Endodermal cell (in vitro differentiated cells): ENCODE measurements at regions not wholly inside any gene's neighbourhood (a gene's known extent, or its start where the extent isn't known, plus 50 kb on each side); places are given as distances from the start of the nearest gene placed in this dataset.

Experiments
- DNase-seq: peaks from one replicate; pipeline ENCODE4 v3.0.0-alpha.2; 2017
- H3K27ac ChIP-seq: 2 replicates; pipeline ENCODE4 v1.5.1; 2013; ENCODE audit warnings: mild to moderate bottlenecking, low read depth, low read length, moderate library complexity
- H3K27me3 ChIP-seq: 2 replicates; pipeline ENCODE4 v1.6.1; 2013; ENCODE audit warnings: mild to moderate bottlenecking, low read length, moderate library complexity; ENCODE audit not compliant: insufficient read depth, control insufficient read depth, poor library complexity, severe bottlenecking
- H3K36me3 ChIP-seq: 2 replicates; pipeline ENCODE4 v1.7.0; 2013; ENCODE audit warnings: mild to moderate bottlenecking, low read length, moderate library complexity; ENCODE audit not compliant: control insufficient read depth, insufficient read depth
- H3K4me1 ChIP-seq: one replicate; pipeline ENCODE4 v1.7.0; 2013; ENCODE audit warnings: low read length; ENCODE audit not compliant: control insufficient read depth, insufficient read depth
- H3K4me3 ChIP-seq: 2 replicates; pipeline ENCODE4 v1.5.1; 2013; ENCODE audit warnings: mild to moderate bottlenecking, low read length, moderate library complexity
- H3K9ac ChIP-seq: 2 replicates; pipeline ENCODE4 v1.6.1; 2013; ENCODE audit warnings: mild to moderate bottlenecking, low read length, moderate library complexity; ENCODE audit not compliant: poor library complexity, severe bottlenecking; ENCODE audit errors: extremely low read depth
- H3K9me3 ChIP-seq: 2 replicates; pipeline ENCODE4 v1.6.1; 2013; ENCODE audit warnings: mild to moderate bottlenecking, low read length, moderate library complexity; ENCODE audit not compliant: control insufficient read depth
- H3K27ac Mint-ChIP-seq: 2 replicates; pipeline ENCODE4 v1.8.0; 2020; ENCODE audit warnings: mixed read lengths
- H3K27me3 Mint-ChIP-seq: 2 replicates; pipeline ENCODE4 v1.8.0; 2021; ENCODE audit warnings: mild to moderate bottlenecking, mixed read lengths; ENCODE audit not compliant: insufficient read depth
- H3K36me3 Mint-ChIP-seq: 2 replicates; pipeline ENCODE4 v1.8.0; 2020; ENCODE audit warnings: low read depth, mixed read lengths
- H3K4me1 Mint-ChIP-seq: 2 replicates; pipeline ENCODE4 v1.8.0; 2020; ENCODE audit warnings: mixed read lengths
- H3K4me3 Mint-ChIP-seq: 2 replicates; pipeline ENCODE4 v1.8.0; 2020; ENCODE audit warnings: mild to moderate bottlenecking, moderate library complexity, mixed read lengths
- H3K9me3 Mint-ChIP-seq: 2 replicates; pipeline ENCODE4 v1.8.0; 2020; ENCODE audit warnings: mild to moderate bottlenecking, mixed read lengths
- WGBS, 2 experiments: methylation state at CpG; one replicate each; pipeline versions ENCODE4 v1.1.5 to v1.1.7; 2013; ENCODE audit warnings: missing lambda C conversion rate in 2 of 2, mixed read lengths in 1 of 2; ENCODE audit not compliant: insufficient coverage in 1 of 2, insufficient read length in 1 of 2; 5-methylcytosine and 5-hydroxymethylcytosine counted together
- TF ChIP-seq, protein P1 (sequence below): fragments of 200-600 bp; sonication (generic); conservative IDR thresholded peaks from 2 replicates; pipeline ENCODE4 v1.5.0; 2021; ENCODE audit warnings: antibody characterized with exemption, mild to moderate bottlenecking

DNA sequence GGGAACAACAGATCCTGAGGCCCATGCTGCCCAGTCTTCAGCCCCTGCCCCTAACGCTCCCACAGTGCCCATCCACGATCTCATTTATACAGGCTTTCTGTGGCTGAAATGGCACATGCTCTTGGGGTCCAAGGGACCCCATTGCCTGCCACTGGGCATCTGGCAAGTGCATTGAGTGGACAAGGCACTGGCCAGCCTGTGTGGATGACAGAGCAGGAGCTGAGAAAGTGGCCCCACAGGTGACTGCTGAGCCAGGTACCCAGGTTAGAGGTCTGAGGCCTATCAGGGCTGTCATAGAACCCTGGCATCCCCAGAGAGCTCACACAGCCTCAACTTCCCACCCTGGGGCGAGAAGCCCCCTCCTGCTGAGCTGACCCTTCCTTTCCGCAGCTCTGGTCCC lies 86.0 kb upstream of the NXT1 start:
- DNase-seq, result no peak
- no peaks in the 10 kb centered on the region for H3K27me3 ChIP-seq
- 64 to 87% methylated on average over 2 to 4 of the region's 4 CpGs for WGBS, 2 experiments

DNA sequence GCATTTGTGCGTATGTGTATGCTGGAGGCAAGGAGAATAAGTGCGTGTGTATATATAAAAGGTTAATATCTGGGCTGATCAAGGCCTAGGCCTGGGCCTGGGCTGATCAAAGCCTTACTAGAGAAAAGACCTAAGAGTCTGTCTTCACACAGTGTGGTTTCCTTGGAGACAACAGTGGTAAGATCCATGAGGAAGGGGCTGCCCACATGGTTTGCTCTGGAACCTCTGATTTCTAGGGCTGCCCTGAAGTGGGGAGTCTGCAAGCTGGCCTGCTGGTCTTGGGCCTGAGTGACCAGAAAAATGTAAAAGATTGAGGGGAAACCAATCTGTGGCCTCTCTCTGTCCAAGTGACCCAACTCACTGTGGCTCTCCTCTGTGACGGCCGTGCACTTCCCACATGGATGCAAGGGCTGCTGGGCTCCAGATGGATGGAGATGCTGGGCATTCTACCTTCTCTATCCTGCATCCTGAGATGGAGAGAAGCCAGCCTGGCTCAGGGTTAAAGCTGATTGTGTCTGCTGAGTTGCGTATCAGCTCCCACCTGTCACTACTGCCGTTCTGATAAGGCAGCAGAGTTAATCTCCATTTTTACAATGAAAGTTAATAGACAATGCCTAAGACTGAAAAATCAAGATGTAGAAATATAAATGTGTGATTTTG lies 90.3 kb upstream of the NXT1 start:
- Histone ChIP-seq H3K4me3 (no peak overlapping the region), H3K9me3 (peaks cover 6% of the 10 kb centered on the region), H3K36me3 (no peaks in the 10 kb centered on the region), H3K27me3 (no peaks in the 10 kb centered on the region), H3K9ac (no peak overlapping the region), H3K27ac (no peak overlapping the region), H3K4me1 (peaks cover 8% of the 10 kb centered on the region)
- H3K27ac Mint-ChIP-seq, result no peak overlapping the region
- no peak for DNase-seq
- no peak overlapping the region for H3K4me3 Mint-ChIP-seq
- H3K36me3 Mint-ChIP-seq, result no peaks in the 10 kb centered on the region
- WGBS, 2 experiments, result 88% methylated on average over 5 to 6 of the region's 6 CpGs
- no peaks in the 10 kb centered on the region for H3K27me3 Mint-ChIP-seq
- H3K9me3 Mint-ChIP-seq, result peaks cover 4% of the 10 kb centered on the region
- H3K4me1 Mint-ChIP-seq, result peaks cover 28% of the 10 kb centered on the region
- TF ChIP-seq, protein P1, sequence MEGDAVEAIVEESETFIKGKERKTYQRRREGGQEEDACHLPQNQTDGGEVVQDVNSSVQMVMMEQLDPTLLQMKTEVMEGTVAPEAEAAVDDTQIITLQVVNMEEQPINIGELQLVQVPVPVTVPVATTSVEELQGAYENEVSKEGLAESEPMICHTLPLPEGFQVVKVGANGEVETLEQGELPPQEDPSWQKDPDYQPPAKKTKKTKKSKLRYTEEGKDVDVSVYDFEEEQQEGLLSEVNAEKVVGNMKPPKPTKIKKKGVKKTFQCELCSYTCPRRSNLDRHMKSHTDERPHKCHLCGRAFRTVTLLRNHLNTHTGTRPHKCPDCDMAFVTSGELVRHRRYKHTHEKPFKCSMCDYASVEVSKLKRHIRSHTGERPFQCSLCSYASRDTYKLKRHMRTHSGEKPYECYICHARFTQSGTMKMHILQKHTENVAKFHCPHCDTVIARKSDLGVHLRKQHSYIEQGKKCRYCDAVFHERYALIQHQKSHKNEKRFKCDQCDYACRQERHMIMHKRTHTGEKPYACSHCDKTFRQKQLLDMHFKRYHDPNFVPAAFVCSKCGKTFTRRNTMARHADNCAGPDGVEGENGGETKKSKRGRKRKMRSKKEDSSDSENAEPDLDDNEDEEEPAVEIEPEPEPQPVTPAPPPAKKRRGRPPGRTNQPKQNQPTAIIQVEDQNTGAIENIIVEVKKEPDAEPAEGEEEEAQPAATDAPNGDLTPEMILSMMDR, result no peak

More for the DNA sequence above, 86.0 kb upstream of the NXT1 start:
- Histone ChIP-seq H3K27ac (no peak overlapping the region), H3K4me1 (peaks cover 2% of the 10 kb centered on the region), H3K9me3 (peaks cover 41% of the 10 kb centered on the region), H3K36me3 (no peaks in the 10 kb centered on the region), H3K4me3 (no peak overlapping the region), H3K9ac (no peak overlapping the region)
- Mint-ChIP-seq H3K4me3 (no peak overlapping the region), H3K4me1 (peaks cover 5% of the 10 kb centered on the region), H3K27me3 (peaks cover 2% of the 10 kb centered on the region), H3K27ac (no peak overlapping the region), H3K9me3 (peaks cover 28% of the 10 kb centered on the region), H3K36me3 (peaks cover 7% of the 10 kb centered on the region)
- TF ChIP-seq, protein P1, result no peak

DNA sequence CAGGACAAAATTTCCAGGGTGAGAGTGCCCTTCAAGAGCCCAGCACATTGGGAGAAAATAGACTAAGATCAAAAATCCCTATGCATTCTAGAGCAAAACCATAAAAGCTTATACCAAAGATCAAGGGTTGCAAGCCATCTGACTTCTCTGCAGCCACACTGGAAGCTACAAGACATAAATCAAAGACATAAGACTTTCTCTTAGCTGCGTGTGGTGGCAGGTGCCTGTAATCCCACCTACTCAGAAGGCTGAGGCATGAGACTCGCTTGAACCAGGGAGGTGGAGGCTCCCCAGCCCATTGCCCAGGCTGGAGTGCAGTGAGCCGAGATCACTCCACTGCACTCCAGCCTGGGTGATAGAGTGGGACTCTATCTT lies 91.9 kb upstream of the NXT1 start:
- H3K4me3 ChIP-seq, result no peak overlapping the region
- TF ChIP-seq, protein P1, result no peak
- DNase-seq, result no peak
- H3K9me3 ChIP-seq, result peaks cover 5% of the 10 kb centered on the region
- H3K36me3 ChIP-seq, result no peaks in the 10 kb centered on the region
- no peak overlapping the region for H3K27ac ChIP-seq
- Mint-ChIP-seq H3K4me1 (peaks cover 28% of the 10 kb centered on the region), H3K4me3 (no peak overlapping the region), H3K36me3 (no peaks in the 10 kb centered on the region), H3K27me3 (peaks cover 3% of the 10 kb centered on the region), H3K27ac (no peak overlapping the region), H3K9me3 (peaks cover 4% of the 10 kb centered on the region)
- no peaks in the 10 kb centered on the region for H3K27me3 ChIP-seq
- no peak overlapping the region for H3K9ac ChIP-seq
- H3K4me1 ChIP-seq, result peaks cover 8% of the 10 kb centered on the region
- 87% methylated on average over 2 of the region's 3 CpGs; no CpG with 5 or more reads in 1 of the 2 experiments for WGBS, 2 experiments
